DMS53 treated with DMSO at 0.1 percent for 48 hours (cell line): ENCODE measurements at regions not wholly inside any gene's neighbourhood (a gene's known extent, or its start where the extent isn't known, plus 50 kb on each side); places are given as distances from the start of the nearest gene placed in this dataset.
"Not testable (repeated sequence)": the region's sequence is repeated elsewhere in the genome, so short reads cannot be mapped to it uniquely, and the experiment has no call there.

Experiments
- DNase-seq: peaks from one replicate; lab custom pipeline; 2025; ENCODE audit not compliant: unreplicated experiment; lab: John Stamatoyannopoulos, UW

GRCh38 chr22:25407226-25407858 lies 157.1 kb upstream of the GRK3 start:
- DNase-seq: no peak

- no peak for DNase-seq
These were observed 156.6 kb upstream of the GRK3 start for GRCh38 chr22:25407859-25408229.

DNA sequence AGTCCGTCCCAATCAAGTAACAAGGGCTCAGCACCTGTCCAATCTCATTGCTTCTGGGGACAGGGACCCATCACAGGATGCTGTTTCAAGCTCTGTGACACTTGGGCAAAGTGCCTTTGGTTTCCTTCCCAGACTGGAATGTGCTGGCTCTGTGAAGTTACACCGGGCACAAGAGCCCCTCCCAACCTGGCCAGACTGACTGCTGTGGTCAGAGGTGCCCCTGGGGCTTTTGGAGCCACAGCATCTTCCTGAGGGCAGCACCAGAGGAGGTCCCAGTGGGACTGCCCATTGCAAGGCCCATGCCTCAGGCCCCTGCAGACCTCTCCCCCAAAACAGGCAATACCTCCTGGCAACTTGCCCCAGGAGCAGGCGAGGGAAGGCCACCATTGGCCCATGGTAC lies 155.2 kb upstream of the GRK3 start:
- DNase-seq: no peak

DNA sequence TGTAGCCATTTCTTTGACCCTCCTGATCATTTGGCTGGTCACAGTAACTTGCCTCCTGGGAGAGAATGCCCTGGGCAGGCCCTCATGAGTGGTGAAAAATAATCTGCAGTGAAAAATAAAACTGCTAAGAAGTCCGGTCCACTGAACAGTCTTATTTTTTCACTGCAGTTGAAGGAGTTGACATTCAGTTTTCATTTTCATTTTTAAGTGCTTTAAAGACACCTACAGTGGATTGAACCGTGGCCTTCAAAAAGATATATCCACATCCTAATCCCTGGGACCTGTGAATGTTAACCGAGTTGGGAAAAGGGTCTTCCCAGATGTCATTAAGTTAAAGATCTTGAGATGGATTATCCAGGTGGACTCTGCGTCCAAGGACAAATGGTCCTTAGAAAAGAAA lies 153.6 kb upstream of the GRK3 start:
- DNase-seq: no peak

DNA sequence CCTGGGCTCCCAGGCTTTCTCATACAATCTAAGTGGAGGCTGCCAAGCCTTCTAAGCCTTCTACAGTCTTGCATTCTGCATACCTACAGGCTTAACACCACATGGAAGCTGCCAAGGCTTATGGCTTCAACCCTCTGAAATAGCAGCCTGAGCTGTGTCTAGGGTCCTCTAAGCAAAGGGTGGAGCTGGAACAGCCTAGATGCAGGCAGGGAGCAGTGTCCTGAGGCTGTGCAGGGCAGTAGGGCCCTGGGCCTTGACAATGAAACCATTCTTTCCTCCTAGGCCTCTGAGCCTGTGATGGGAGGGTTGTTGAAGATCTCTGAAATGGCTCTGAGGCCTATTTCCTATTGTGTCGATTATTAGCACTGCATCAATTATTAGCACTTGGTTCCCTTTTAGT lies 150.9 kb upstream of the GRK3 start:
- no peak for DNase-seq

GRCh38 chr22:25415731-25416130 lies 148.7 kb upstream of the GRK3 start:
- not testable (repeated sequence) for DNase-seq

DNA sequence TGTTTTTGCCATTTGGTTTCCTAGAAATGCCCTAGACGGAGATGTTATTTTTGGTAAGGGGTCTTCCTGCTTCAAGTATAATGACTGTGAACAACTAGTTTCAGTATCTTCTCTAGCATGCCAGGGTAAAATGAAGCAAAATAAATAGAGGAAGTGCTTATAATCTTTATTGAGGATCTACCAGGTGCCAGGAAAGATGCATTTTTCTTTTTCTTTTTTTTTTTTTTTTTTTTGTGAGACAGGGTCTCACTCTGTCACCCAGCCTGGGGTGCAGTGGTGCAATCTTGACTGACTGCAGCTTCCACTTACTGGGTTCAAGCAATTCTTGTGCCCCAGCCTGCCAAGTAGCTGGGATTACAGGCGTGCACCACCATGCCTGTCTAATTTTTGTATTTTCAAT lies 146.6 kb upstream of the GRK3 start:
- not testable (repeated sequence) for DNase-seq

DNA sequence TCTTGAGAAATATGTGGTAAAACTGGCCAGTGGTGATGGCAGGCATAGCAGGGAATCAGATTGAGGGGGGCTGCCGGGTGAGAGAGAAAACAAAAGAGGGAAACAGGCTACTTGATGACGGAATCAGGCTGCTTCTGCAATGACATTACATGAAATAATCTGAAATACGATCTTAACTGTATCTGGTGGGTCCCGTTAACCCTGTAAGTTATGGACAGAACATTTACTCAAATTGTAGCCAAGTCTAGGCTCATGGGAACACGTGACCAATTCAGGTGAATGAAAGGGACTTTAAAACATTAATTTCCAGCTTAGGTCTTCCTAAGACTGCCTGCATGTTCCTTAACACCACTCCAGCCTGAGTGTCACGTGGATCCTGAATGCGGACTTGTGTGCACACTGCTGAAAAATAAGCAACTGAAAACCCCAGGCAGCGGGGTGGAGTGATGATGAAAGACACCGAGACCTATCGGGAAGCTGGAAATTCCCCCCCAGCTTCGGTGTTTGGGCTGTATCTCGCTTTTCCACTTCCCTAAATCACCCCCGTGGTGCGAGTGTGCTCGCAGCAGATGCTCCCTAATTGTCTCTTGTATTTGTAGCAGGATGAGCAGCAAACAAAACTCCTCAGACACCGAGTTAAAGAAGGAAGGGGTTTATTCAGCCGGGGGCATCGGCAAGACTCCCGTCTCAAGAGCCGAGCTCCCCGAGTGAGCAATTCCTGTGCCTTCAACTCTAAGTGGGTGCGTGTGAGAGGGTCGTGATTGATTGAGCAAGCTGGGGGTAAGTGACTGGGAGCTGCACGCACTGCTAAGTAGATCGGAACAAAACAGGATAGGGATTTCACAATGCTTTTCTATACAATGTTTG lies 145.0 kb upstream of the GRK3 start:
- DNase-seq: no peak

DNA sequence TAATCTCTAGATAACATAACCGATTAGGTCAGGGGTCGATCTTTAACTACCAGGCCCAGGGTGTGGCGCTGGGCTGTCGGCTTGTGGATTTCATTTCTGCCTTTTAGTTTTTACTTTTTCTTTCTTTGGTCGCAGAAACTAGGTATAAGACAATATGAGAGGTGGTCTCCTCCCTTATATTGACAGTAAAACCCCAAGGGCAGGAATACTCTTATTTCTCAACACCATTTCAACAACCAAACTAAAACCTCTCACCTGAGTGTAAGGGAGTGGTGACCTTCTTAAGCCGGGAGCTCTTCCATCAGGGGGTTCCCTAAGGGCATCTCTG lies 144.4 kb upstream of the GRK3 start:
- not testable (repeated sequence) for DNase-seq

DNA sequence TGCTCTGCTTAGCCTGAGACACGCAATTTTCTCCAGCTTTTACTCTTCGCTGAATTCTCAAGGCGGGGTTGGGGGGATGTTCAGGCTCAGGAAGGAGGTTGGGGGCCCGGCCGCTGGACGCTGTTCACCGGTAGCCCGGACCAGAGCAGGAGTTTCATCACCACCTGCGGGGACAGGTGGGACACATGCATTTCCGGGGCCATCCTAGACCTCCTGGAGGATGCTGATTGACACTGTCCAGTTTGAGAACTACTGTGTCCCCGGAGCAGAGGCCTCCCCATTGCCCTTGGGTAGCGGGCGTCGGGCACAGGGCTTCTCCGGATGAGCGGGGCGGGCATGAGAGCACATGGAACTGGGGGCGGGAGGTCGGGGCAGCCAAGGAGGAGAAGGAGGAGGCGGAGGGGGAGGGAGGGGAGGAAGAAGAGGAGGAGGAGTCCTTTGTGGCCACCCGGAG lies 144.0 kb upstream of the GRK3 start:
- no peak for DNase-seq

- DNase-seq: no peak
These were observed 143.3 kb upstream of the GRK3 start for GRCh38 chr22:25420925-25421904.

GRCh38 chr22:25426530-25427308 lies 137.8 kb upstream of the GRK3 start:
- not testable (repeated sequence) for DNase-seq

DNA sequence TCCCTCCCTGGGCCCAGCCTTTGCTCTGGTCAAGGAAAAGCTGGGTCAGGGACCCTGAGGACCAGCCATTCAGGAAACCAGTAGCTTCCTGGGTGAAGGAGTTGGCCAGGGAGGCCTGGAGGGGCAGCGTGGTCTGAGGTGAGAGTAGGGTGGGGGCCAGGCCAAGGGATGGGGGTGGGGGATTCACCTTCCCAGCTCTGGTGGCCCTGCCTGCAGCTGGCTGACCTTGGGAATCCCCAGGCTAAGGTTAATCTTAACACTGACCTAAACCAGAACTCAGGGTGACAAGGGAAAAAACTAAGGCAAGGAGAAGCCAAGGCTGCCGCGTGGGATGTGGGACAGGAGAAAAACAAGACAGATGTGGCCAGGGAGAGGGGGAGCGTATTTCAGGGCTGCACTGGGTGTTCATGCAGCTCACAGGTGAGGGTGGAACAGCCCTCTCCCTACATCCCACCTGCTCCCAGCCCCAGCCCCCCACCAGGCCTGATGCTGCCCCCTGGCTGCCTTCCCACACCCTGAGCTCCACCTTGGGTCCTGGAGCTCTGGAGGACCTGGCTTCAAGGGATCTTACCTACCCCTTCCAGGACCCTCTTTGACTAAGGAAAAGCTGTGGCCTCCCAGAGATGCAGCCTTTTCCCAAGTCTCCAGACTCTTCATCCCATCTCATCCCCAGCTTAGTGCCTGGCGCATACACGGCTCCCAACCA lies 132.7 kb upstream of the GRK3 start:
- not testable (repeated sequence) for DNase-seq

DNA sequence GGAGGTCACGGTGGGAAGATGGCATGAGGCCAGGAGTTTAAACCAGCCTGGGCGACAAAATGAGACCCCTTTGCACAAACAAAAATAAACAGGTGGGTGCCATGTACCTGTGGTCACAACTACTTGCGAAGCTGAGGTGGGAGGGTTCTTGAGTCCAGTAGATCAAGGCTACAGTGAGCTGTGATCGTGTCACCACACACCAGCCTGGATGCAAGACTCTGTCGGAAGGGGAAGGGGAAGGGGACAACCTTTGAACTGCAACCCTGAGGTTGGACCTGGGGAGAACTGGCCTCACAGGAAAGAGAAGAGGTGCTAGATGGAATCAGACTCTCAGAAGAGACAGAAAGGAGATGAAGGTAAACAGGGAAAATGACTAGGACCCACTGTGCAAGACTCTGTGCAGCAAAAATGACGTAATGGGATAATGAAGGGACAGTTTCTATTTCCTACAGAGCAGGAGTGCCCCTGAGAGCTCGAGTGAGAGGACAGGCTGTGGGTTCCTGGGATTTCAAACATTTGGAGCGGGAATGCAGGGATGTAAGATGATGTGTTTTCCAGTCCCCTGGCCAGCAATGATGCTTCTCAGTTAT lies 131.0 kb upstream of the GRK3 start:
- DNase-seq: not testable (repeated sequence)

DNA sequence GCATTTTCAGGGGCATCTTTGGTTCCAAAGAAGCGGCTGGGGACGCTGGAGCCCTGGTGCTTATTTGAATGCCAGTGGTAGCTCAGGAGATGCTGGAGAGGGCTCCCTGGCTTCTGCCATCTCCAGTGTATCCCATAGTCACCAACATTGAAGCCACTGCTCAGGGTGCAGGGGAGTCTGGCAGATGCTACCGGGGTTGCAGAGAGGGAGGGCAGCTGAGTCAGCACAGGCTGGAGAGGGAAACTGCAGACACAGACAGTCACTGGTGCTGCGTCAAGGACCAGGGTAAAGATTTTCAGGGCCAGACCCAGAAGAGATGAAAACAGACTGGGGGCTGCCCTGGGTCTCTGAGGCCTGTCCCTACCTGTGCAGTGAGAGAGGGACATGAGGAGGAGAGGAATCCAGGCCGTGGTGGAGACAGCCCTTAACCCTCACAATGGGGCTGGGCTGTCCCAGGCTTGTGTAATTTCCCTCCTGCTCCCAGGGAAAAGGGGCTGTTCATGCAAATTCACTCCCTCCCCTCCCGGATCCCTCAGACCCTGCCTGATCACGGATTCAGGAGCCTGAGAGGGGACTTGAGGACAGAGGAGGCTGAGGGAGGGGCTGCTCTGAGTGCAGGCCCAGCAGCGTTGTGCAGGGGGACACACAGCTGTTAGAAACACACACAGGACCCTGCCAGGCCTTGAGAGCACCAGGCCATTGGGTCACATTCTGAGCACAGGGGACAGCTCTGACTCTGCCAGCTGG lies 126.9 kb upstream of the GRK3 start:
- no peak for DNase-seq

DNA sequence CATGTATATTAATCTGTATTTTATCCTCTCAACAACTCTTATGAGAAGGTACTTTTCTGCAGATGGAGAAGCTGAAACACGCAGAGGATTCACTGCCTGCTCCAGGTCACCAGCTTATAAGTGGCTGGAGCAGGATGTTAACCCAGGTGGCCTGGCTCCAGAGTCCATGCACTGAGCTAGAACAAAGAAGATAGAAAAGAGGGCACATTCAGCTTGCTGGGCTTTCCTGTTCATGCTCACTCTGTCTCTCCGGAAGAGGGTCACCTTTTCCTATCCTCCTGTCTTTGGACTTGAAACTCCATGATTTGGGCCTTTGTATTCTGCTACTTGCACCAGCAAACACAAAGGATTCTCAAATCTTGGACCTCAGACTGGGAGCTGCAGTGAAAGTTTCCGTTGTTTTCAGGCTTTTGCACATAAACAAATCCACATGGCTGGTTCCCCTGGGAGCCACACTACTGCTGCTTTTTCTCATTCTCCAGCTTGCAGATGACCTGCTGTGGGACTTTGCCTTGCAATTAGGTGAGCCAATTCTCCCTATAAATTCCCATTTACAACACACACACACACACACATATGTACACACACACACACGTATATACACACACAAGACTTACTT lies 117.3 kb upstream of the GRK3 start:
- DNase-seq: peak; percentile 1

DNA sequence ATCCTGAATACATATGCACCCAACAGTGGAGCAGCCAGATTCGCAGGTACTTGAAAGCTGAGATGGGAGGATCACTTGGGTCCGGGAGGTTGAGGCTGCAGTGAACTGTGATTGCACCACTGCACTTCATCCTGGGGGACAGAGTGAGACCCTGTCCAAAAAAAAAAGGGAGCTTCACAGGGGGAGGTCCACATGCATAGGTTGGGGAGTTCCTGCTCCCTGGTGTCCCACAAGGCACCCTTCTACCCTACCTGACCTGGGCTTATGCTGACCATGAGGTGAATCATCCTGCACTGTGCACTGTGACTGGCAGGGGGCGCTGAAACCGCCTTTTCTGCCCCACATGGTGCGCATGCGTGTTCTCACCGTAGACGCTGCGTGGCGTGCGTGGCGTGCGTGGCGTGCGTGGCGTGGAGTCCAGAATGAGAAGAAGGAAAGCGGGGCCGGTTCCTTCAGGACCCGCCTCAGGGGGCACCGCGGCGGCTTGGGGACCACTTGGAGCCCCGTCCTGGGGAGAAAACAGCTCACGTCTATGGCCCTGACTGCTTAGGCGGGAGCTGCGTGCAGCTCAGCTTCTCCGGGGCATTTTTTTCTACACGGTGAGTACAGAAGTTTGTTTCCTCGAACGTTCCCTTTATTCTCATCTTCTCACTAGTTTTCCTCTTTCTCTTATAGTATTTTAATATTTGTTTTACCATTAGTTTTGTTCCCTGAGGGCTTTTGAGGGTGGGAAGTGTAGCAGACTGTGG lies 116.6 kb upstream of the GRK3 start:
- peak; percentile 6 for DNase-seq
